Fibroblast of skin of back (primary cell): ENCODE measurements at regions not wholly inside any gene's neighbourhood (a gene's known extent, or its start where the extent isn't known, plus 50 kb on each side); places are given as distances from the start of the nearest gene placed in this dataset.

ENCODE experiments used
- DNase-seq: peaks from one replicate; pipeline ENCODE4 v3.0.0-alpha.2; 2013

DNA sequence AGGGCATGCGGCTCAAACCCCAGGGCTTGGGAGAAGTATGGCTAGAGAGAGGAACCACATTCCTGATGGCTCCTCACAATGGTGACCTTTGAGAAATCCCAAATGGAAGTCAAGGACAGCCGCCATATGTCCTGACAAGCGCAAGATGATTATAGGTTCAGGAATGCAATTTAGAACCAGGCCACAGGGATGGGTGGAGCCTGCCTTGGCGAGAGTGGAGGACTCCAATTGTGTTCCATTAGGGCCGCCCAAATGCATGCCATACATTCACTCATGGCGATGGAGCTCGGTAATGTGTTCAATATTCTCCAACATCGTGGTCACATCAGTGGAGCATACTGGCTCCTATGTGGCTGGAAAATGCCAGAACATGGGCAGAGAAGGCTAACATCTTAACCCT, 662.9 kb upstream of the ID2 start:
- peak; percentile 25 for DNase-seq

DNA sequence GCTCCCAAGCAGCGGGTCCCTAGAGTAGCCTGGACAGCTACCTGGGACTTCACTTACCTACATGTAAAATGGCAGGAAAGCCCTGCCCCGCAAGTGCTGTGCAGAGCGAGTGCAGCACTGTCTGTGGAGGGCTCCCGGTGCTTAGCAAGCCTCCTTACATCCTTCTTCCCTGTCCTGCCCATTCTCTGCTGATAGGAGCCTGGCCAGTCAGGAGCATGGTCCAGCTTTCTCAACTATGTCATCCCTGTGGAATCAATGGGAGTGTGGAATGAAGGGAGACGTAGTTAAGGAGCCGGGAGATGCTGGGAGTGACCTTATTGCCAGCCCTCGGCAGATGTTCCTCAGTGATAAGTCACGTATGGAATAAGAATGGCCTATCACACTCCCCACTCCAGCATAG, 661.9 kb upstream of the ID2 start:
- no peak for DNase-seq

DNA sequence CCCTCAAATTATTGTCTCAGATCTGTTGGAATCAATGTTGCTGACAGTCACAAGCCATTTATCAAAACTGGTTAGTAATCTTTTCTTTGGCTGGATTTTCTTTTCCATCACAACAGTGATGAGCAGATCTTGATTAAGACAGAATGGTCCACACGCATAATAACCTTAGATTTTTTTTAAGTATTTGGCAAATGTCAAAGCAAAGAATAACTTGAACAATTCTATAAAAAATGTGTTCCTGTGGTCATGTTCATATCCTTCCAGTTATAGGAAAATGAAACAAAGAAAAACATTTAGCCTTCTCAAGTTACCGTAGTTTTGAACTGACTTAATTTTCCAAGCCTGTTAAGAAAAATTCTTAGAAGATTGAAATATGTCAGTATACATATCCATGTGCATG, 659.9 kb upstream of the ID2 start:
- peak; percentile 48 for DNase-seq

DNA sequence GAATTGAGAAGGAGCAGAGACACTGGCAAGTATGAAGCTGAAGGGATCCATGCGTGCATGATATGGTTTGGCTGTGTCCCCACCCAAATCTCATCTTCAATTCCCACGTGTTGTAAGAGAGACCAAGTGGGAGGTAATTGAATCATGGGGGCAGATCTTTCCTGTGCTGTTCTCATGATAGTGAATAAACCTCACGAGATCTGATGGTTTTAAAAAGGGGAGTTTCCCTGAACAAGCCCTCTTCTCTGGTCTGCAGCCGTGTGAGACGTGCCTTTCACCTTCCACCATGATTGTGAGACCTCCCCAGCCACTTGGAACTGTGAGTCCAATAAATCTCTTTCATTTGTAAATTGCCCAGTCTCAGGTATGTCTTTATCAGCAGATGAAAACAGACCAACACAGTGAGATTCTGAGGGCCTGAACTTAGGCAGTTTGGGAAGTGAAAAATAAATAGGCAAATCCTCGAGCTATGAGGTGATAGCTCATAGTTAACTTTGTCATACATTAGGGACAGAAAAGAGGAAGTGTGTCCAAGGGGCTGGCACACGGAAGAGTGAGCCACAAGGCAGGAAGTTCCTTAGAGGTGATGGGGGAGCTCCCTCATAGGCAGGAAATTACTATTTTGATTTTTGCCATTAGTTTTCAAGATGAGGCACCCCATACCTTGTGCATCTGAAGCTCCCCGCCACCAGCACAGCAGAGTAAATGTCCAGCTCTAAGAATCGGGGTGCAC, 658.8 kb upstream of the ID2 start:
- DNase-seq, result no peak

DNA sequence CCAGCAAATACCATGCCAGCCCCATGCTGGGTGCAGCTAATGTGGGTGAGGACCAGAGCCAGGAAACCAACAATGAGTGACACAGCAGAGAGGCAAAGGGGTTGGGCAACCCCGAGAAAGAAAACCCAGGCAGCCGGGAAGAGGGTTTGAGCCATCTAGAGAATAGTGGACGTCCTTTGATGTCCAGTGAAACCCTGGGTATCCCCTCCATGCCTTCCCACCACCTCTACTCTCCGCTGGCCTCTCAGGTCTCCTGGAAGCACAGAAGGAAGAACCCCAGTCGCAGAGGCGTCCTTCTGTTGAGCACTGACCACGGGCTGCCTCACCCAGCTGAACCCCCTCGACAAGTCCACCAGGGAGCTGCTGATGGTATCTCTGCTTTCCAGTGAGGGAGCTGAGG, 657.4 kb upstream of the ID2 start:
- DNase-seq, result no peak

DNA sequence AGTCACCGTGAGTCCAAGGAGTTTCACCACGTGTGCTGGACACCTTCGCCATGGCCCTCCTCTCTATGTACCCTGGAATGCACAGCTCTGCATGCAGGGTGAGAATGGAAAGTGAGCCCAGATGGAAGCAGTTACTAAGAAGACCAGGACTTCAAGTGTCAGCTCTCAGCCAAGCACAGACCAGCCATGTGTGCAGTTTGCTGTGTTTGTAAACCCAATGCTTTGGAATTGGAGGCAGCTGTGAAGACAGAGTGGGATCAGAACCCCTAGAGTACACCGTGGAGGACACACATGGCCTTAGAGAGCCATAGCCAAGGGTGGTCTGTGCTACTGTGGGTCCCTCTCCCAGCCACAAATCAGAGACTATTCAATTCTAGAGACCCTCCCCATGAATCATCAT, 655.5 kb upstream of the ID2 start:
- no peak for DNase-seq

- DNase-seq, result no peak
Measured at GRCh38 chr2:8027387-8027786, 654.5 kb upstream of the ID2 start.

DNA sequence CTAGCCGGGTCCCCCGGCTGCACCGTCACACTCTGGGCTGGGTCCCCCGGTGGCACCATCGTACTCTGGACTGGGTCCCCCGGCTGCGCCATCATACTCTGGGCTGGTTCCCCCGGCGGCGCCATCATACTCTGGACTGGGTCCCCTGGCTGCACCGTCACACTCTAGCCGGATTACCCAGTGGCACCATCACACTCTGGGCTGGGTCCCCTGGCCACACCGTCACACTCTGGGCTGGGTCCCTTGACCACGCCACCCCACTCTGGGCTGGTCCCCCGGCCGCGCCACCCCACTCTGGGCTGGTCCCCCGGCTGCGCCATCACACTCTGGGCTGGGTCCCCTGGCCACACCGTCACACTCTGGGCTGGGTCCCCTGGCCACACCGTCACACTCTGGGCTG, 653.8 kb upstream of the ID2 start:
- no peak for DNase-seq

- no peak for DNase-seq
Measured at GRCh38 chr2:8028436-8028835, 653.4 kb upstream of the ID2 start.

DNA sequence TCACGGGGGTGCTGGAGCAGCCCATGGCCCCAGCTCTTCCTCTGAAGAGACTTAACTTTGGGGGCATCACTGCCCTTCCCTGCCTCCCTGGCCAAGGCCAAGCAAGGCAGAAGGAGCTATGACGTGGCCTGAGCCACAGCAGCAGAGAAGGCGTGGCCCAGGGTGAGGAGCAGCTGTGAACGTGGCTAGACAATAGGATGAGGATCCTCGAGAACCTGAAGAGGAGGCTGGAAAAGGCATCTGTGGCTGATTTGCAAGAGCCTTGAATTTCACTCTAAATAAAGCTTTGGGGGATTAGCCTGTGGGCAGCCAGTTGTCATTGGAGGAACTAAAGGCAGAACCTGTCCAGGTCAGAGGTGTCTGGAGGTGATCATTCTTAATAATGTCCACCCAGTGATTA, 652.9 kb upstream of the ID2 start:
- no peak for DNase-seq

GRCh38 chr2:8030573-8031303, 651.1 kb upstream of the ID2 start:
- DNase-seq, result no peak

DNA sequence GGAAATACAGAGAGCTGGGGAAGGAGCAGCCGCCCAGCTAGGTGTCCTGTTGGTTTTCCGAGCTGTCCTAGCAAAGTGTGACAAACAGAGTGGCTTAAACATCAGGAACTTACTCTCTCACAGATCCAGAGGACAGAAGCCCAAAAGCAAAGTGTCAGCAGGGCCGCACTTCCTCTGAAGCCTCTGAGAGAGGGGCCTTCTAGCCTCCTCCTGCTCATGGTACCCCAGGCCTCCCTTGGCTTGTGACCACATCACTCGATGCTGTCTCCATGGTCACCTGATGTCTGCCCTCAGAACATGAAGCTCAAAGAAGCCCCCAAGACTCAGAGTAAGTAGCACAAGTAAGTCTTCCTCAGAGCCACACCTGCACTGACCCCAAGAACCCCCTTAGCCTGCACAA, 650.5 kb upstream of the ID2 start:
- no peak for DNase-seq

DNA sequence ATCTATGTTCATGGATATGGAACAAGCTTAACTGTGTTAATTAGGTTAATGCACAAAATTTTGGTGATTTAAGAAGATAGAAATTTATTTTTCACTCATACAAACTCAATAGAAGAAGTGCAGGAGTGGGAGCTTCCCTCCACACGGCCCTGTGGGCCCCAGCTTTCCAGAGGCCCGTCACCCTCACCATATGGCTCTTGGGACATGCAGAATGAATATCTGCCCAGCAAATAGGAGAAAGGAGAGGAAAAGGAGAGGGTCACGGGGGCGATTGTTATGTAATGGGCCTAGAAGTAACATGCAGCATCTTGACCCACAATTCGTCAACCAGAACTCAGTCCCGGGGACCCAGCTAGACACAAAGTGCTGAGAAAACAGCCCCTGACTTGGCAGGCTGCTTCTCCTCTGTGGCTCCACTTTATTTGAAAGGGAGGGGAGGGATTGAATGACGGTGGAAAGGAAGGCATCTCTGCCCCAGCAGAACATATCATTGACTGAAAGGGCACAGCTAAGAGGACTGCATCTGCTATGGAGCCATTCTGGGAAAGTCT, 648.2 kb upstream of the ID2 start:
- no peak for DNase-seq

DNA sequence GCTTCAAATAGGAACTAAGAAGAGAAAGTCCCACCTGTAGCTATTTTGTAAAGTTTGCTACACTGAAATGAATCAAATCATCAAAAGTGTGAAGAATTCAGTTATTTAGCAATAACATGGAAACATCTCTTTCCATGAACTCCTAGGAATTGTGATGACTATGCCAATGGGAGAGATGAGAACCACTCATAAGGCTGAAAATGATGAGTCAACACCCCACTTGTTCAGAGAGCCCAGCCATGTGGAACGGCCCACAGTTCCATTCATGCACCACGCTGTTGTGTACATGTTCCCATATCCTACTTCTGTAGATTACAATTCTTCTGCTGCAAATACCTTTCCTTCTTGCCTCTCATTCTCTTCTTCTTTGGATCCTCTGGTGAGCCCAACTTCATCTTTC, 645.5 kb upstream of the ID2 start:
- DNase-seq, result no peak

GRCh38 chr2:8039732-8040131, 642.1 kb upstream of the ID2 start:
- no peak for DNase-seq

DNA sequence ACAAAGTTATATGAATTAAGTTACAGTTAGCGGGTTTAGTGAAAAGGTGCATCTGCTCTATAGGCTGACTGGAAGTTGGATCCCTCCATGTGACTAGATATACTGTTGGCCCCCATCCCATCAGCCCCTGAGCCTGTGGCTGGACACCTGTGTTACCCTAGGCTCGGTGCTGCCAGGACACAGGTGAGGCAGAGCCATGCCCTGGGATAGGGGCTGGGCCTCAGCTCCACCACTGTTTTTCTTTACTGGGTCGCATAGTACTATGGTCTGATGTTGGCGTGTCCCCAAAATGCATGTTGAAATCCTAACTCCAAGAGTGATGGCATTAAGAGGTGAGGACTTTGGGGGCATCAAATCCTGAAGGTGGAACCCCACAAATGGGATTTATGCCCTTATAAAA, 638.6 kb upstream of the ID2 start:
- DNase-seq, result no peak

- DNase-seq, result no peak
Measured at GRCh38 chr2:8044046-8044594, 637.7 kb upstream of the ID2 start.

GRCh38 chr2:8045081-8045614, 636.7 kb upstream of the ID2 start:
- DNase-seq, result no peak

DNA sequence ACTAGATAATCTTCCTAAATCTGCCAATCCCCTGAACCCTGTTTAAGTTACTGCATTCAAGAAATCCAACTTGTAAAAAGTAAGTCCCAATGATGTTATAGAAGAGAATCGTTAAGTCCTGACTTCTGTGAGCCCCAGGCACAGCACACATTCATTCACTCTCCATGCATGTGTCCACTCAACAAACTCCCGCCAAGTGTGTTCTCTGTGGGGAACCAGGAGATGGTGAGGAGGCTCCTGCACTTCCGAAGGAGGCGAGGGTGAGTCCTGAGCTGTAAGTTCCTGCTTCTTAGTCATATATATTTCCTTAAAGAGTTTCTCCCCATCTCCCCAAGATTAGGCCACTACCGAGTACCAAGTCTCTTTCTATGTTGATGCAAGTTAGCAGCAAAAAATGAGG, 635.0 kb upstream of the ID2 start:
- DNase-seq, result no peak

DNA sequence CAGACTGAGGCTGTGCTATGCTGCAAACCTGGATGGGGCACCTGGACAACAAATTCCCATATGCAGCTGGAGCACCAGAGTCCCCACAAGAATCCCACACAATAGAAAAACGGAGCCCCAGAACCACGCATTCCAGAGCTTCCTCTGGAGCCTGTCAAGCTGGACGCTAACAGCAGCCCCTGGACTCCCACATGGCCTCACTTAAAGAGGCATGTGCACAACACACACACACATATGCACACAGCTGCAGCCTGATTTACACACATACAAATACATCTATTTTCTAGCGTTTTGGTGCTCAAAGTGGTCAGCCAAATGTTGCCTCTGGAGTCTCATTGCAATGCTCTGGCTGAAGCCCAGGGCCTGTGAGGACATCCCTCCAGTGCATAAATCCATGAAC, 632.7 kb upstream of the ID2 start:
- DNase-seq, result peak; percentile 9

GRCh38 chr2:8049851-8050571, 631.8 kb upstream of the ID2 start:
- no peak for DNase-seq

DNA sequence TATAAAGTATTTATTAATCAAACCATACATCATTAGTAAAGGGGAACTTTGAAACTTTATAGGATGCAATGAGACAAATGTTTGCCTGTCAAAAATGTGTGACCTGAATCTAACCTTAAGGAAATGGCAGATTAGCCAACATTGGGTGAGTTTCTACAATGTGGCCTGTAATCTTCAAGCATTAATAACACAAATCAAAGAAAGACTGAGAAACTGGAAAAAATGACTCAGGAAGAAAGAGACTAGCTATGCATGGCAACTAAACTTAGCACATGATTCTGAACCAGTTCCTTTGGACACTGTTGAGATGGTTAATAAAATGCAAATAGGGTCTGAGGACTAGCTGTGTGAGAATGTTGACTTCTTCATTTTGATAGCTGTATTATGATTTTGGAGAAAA, 628.6 kb upstream of the ID2 start:
- DNase-seq, result no peak

DNA sequence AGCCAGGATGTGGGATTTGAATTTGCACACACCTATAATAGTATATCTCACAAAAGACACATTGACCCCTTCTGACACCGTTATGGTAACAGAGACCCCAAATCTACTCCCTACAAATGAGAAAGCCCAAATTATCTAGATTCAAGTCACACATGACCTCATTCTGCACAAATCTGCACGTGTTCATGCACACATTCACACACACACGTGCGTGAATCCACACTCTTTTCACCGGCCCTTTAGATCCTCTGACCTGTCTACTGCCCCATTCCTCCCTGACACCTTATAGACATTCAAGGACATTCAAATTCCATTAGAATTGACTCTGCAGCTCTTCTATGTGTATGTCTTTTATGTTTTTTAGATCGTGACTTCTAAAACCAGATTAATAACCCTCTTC, 627.8 kb upstream of the ID2 start:
- DNase-seq, result no peak
